NCI-H187 treated with DMSO at 0.1 percent for 48 hours (cell line): ENCODE measurements at regions not wholly inside any gene's neighbourhood (a gene's known extent, or its start where the extent isn't known, plus 50 kb on each side); places are given as distances from the start of the nearest gene placed in this dataset.
"Not testable (repeated sequence)": the region's sequence is repeated elsewhere in the genome, so short reads cannot be mapped to it uniquely, and the experiment has no call there.

Source experiments
- DNase-seq: peaks from one replicate; lab custom pipeline; 2025; lab: John Stamatoyannopoulos, UW

DNA sequence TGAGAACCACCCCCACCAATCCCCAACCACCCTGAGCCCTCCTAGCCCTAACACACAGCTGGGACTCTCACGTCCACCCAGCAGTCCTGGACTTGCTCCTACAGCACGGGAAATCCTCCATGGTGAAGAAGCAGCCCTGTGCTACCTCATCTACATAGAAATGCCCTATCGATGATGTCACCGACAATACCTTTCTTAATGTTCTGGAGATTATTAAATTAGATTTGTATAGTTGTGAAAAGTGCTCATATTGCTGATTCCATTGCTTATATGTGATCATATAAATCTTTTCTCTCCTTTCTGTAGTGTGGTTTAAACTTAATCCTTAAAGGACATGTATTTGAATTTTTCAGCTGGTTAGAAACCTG, 97.1 kb downstream of the PPIAL4G start:
- not testable (repeated sequence) for DNase-seq

DNA sequence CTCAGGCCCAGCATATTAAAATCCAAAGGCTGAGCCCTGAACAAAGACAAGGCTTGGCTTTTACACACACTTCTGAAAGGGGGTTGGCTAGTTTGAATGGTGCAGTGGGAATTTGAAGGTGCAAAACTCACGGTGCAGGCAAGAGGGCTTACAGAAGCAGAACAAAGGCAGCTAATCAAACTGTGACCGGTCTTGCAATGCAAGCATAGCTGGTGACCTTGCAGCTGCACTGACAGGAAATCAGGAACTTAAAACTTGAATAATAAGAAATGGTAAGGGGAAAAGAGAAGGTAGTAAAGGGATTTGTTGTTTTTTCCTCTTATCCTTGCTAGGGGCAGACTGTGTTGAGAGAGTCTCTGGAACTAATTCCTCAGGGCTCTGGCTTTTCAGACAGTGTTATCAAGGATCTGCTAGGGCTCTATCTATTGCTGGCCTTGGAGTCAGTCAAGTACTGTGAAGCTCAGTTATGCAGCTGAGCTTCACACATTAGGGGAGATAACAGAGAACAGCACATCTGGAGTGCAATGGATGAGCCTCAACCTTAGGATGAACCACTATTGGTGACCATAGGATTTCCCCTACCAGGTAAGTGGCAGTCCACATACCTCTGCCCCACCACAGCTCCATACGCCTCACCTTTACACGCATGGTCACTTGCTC, 97.6 kb downstream of the PPIAL4G start:
- no peak for DNase-seq

DNA sequence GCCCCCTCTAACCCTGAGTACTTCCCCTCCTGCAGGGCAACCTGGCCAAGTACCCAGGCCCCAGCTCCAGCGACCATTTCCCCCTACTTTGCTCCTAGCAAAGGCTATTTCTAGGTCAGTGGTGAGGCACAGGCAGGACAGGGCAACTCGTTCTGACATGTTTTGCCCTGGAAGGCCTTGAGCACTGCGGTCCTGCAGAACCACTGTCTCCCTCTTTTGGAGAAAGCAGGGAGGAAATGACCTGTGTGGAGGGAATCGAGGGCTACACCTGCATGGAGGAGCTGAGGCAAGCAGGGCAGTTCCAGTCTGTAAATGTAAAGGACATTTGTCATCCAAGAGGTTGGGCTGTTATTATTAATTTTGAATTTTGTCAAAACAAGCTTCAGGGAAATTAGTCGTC, 99.1 kb downstream of the PPIAL4G start:
- DNase-seq, result no peak

DNA sequence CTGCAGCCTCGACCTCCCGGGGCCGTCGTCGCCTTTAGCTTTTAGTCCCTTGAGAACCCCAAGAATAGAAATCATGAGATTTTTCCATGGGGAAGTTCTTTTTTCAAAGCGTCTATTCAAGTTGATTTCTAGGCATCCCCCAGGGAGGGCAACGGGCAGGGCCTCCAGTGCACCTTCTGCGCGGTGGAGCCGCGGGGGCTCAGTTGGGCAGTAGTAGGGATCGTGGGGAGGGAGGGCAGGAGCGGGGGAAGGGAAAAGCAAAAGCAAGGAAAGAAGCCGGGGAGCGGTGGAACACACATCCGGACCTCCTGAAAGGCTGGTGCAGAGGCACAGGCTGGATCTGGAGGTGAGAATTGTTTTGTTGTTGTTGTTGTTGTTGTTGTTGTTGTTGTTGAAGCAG, 103.4 kb downstream of the PPIAL4G start:
- DNase-seq, result no peak

DNA sequence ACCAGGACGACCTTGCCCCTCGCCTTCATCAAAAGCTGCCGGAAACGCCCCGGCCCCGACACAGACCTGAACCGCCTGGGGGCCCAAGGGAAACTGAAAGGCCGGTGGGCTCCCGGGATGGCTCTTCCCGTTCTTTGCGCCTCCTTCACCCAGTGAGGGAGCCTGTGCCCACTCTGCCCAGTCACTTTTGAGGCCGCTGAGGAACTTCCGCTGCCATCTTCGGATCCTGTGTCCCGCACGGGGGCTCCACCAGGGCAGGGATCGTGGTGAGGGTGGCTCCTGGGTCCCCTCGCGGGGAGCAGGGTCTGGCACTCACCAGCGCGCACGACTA, 104.0 kb downstream of the PPIAL4G start:
- DNase-seq, result no peak

DNA sequence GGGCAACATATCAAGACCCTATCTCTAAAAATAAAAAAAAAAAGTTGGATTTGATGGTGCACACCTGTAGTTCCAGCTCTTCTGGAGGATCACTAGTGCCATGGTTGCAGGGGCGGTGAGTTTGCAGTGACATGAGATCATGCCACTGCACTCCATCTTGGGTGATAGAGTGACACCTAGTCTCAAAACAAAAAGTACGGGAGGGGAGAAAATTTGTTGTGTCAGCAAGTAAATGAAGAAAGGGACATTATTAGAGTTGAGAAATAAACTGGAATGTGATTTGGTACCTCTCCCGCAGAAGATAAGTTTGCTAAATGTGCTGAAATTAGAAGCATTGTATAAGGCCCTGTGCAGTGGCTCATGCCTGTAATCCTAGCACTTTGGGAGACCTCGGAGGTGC, 105.1 kb downstream of the PPIAL4G start:
- not testable (repeated sequence) for DNase-seq

DNA sequence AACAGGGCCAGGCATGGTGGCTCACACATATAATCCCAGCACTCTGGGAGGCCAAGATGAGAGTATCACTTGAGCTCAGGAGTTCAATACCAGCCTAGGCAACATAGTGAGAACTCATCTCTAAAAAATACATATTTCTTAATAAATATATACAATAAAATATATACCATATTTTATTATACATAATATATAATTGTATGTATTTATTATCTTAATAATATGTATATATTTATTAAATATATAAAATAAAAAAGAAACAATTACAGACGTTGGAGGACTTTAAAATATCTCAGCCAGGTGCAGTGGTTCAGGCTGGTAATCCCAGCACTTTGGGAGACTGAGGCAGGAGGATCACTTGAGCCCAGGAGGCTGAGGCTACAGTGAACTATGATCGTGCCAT, 106.1 kb downstream of the PPIAL4G start:
- DNase-seq, result not testable (repeated sequence)

DNA sequence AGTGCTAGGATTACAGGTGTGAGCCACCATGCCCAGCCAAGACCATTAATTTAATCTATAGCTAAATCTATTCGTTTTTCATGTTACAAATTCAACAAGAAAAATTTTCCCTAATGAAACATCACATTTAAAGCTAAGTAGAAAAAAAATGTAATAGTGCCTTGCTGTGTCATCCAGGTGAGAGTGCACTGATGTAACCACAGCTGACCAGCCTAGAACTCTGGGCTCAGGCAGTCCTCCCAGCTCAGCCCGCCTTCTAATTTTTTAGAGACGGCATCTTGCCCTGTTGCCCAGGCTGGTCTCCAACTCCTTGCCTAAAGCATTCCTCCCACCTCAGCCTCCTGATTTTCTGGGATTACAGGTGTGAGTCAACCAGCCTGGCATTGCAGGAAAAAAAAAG, 109.0 kb downstream of the PPIAL4G start:
- DNase-seq, result no peak

DNA sequence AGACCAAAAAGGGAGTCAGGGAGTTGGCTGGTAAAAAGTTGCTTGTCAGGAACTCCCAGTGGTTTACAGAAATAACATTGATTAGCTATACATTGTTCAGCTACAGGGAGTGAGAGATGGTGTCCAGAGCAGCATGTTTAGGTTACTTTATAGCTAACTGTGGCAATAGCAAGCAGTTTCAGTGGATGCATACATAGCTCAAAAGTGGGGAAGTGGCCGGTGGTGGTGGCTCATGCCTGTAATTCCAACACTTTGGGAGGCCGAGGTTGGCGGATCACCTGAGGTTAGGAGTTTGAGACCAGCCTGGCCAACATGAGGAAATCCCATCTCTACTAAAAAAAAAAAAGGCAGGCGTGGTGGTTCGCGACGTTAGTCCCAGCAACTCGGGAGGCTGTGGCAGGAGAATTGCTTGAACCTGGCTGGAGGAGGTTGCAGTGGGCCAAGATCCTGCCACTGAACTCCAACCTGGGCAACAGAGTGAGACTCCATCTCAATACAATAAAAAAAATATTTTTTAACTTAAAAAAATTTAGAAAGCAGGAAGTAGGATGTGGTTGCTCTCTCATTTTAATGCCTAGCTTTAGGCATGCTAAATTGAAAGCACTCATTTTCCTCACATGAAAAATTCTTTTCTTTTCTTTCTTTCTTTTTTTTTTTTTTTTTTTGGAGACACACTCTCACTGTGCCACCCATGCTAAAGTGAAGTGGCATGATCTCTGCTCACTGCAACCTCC, 109.7 kb downstream of the PPIAL4G start:
- DNase-seq, result no peak

DNA sequence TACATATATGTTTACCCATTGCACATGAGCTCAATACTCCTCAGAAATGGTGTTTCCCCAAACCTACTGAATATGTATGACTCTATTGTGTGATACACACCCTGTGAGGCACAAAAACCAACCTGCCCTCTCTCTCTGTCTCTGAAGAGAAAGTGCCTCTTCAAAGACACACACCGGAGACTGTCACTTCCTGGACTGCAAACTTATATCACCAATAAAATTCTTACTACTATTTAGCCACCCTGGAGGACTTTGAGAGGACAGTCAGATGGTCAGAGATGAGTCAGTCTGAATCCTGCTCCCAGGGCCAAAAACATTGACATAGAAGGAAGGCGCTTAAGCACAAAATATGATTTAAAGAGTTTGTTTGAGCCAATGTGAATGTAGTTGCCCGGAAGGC, 110.4 kb downstream of the PPIAL4G start:
- no peak for DNase-seq

DNA sequence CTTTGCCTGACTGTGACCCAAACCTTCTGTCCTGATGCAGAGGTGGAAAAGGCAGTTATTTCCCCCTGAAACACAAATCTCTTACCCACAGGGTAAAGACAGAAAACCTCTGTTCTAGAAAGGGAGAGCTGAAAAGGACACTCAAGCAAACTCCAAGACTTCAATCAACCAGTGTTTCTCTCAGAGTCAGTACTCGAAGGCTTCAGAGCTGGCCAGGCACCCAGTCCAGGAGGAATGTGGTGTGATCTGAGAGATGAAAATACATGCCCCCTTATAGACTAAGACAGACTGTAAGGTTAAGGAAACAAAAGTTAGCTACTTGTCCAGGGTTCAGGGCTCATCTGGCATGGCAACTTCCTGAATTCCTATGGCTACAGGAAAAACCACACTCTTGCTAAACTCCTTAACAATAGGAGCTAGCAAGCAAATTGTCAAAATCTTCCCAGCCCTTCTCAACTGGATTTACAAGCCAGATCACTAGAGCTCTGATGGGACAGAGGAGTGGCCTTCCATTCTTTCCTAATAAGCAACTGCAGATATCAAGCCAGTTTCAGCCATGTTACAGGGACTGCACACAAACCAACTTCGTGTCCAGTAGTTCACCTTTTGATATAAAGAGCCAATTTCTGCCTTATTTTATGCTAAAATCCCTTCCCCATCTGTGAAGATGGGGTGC, 110.9 kb downstream of the PPIAL4G start:
- DNase-seq, result not testable (repeated sequence)

DNA sequence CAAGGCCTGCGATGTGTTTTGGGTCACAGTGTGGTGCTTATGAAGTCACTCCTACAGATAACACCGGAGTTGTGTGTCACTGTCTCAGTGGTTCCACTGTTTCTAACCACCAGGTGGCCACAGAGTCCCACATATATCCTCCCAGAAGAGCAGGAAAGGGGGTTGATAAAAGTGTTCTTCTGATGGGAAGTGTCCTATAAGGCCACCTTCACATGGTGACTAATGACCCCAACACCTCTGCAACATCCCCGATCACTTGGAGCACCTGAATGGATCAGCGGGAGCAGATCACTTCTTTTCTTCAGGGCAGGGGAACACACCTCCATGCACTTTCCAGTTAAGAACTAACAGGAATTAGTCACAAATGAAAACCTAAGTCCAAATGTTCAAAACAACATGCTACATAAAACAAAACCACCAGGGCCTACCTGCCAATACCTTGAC, 111.5 kb downstream of the PPIAL4G start:
- peak; percentile 38 for DNase-seq

DNA sequence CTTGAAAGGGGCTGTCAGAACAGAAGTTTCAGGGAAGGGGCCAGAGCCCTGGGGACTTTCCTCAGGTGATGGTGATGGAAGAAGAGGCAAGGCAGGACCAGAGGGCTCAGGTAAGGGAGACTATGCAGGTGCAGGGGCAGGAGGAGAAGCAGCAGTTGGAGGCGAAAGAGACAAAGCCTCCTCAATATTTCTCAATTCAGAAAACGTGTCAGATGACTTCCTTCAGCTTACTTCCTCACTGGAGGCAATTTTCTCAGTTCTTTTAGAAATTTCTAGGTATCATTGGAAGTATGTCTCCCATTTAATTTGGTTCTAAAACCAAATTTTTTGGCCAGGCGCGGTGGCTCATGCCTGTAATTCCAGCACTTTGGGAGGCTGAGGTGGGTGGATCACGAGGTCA, 112.4 kb downstream of the PPIAL4G start:
- not testable (repeated sequence) for DNase-seq

DNA sequence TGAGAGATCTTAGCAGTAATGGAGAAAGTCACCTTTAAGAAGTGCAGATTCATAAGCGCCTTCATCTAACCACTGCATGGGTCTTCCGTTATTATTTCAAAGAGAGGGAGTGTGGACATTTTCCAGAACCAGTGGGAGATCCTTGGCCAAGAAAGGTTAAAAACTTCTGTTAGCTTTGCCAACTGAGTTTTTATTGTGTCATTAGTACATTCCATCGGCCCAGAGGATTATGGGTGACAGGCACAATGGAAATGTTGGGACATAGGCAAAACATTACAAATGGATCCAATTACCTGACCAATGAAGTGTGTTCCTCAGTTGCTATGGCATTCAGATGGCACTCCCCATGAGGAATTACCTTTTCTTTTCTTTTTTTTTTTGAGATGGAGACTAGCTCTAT, 115.5 kb downstream of the PPIAL4G start:
- no peak for DNase-seq

DNA sequence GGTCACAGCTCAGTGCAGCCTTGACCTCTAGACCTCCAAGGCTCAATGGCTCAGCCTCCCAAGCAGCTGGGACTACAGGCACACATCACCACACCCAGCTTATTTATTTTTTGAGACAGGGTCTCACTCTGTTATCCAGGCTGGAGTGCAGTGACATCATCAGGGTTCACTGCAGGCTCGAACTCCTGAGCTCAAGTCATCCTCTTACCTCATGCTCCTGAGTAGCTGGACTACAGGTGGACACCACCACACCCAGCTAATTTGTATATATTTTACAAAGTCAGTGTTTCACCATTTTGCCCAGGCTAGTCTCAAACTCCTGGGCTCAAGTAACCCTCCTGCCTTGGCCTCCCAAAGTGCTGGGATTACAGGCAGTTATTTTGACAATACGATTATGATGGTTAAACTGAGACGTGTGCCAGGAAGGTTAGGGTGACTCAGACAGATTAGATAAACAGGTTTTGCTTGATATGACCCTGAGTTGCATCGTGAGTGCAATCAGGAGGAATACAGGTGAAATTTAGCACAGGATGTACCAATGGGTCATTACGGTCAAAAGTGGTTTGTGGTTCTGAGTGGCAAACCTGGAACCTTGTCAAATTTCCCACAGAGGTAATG, 116.9 kb downstream of the PPIAL4G start:
- DNase-seq, result not testable (repeated sequence)

DNA sequence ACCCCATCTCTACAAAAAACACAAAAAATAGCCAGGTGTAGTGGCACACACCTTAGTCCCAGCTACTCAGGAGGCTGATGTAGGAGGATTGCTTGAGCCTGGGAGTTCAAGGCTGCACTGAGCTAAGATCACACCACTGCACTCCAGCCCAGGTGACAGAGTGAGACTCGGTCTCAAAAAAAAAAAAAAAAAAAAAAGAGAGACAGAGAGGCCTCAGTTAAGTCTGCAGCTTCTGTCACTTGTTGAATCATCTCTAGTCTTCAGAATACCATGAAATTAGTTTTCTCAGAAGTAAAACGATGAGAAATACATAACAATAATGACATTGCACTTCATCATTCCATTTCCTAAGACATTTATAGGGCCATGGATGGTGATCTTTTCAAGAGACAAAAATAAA, 118.0 kb downstream of the PPIAL4G start:
- DNase-seq, result not testable (repeated sequence)

DNA sequence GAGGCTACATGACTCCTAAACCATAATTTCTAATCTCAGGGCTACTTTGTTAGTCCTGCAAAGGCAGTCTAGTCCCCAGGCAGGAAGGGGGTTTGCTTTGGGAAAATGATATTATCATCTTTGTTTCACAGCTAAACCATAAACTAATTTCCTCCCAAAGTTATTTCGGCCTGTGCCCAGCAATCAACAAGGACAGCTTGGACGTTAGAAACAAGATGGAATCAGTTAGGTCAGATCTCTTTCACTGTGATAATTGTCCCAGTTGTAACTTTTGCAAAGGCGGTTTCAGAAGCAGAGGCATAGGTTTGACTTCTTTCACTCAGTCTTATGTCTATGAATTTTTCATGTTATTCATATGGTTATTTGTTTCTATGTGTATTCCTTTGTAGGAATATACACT, 119.1 kb downstream of the PPIAL4G start:
- DNase-seq, result not testable (repeated sequence)

DNA sequence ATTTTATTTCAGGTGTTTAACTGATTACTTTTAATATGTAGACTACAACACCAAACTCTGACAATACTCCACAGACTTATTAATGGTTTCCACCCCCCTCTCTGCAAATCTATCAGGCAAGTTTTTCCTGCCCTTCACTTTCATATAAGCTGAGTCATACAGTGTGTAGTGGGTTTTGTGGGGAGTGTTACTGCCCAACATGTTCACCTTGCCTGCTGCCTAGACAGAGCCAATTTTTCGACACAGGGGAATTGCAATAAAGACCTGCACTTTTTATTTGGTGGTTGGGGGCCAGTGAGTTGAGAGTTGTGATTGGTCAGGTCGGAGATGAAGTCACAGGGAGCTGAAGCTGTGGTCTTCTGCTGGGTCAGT, 119.7 kb downstream of the PPIAL4G start:
- no peak for DNase-seq

DNA sequence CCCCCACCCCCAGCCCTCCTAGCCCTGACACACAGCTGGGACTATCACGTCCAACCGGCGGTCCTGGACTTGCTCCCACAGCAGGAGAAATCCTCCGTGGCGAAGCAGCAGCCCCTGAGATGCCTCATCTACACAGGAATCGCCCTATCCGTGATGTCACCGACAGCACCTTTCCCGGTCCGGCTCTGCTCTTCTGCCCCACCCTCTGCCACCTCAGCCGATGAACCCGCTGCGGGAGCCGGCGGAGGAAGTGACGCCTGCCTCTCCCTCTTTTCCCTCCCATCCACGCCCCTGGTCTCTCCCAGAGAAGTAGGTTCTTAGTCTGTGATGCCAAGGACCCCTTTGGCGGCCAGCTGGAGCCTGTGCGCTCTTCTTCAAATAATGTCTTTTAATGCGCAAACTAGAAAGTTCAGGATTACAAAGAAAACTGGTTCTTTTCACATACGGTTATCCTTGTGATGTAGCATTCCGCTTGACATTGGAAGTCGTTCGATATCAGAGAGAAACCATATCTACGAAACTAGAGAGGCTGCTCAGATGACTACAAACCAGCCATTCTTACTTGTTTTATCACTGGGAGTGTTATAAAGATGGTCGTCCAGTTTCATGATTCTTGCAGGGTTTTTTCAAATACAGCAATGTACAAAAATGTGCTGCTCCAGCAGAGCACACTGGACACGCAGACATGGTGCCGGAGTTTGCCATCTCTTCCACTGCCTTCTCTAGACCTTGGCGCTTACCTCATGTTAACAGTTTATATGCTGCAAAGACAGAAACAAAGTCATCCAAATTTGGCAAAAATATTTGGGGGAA, 120.3 kb downstream of the PPIAL4G start:
- DNase-seq, result no peak

DNA sequence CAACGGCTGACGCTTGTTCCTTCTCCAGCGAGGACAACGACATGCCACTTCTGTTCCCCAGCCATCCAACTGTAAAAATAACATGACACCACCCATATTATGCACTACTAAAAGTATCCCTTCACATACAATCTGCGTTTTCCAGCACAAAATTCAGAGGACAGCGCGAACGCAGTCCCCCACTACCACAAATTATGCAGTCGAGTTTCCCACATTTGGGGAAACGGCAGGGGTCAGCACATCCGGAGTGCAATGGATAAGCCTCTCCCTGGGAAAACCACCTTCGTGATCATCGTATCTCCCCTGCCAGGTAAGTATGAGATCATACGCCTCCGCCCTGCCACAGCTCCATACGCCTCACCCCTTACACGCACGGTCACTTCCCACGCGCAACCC, 120.9 kb downstream of the PPIAL4G start:
- no peak for DNase-seq

DNA sequence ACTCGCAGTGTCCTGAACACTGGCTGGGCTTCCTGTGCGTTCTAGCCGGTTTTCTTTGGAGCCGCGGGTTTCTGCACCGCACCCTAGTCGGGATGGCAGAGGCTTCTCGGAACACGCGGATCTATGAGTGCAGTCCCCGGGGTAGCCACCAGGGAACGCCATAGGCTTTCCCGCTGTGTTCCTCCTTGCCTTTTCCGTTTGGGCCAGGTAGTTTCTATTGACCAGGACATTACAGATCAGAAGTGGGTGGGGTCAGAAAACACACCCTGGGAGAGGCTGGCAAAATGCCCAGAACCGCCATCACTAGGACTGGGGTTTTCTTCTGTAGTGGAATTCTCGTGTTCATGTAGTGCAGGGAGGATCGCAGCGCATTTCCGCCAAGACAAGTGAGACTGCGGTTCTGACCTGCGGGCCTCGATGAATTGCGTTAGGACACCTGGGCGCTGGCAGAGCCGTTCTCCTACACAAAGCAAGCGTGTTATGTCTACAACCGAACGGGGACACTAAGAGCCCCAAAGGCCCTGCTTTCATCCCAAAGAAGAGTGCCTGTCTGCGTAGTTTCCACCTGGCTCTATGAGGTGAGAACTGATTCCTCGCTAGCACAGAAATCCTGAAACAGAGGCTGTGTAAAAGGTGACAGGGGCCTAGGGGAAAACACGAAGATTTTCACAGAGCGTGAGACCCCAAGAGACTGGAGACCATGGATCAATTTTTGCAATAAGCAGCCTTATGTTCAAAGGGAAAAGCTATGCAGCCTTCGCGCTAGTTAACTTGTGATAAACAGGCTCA, 121.5 kb downstream of the PPIAL4G start:
- DNase-seq, result peak; percentile 35
